ENCODE measurements at regions not wholly inside any gene's neighbourhood (a gene's known extent, or its start where the extent isn't known, plus 50 kb on each side); places are given as distances from the start of the nearest gene placed in this dataset.

DNA sequence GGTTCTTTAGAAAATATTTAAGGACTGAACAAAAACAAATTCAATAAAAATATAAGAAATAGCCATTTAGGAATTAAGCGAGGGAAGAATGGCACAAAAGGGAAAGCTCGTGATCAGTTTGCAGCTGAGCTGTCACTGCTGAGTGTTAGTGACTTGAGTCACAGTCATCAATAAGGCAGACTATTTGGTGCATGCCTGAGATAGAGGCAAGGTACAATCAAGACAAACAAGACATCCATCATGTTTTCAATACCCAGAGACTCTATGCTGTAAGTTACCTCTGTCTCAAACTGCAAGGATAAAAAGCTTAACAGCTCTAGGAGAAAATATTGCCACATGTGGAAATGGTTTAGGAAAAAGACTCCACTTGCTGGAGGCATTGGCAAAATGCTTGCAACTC is 426.4 kb upstream of the TYRP1 start:
- no peak for DNase-seq (ENCODE audit: low spot score)
- no peak overlapping the region for H3K4me2 ChIP-seq
- H3K27me3 ChIP-seq = no peaks in the 10 kb centered on the region
- H3K4me3 ChIP-seq = no peak overlapping the region
- no peaks in the 10 kb centered on the region for H3K9me3 ChIP-seq (ENCODE audit: low read depth)
- no peaks in the 10 kb centered on the region for H3K79me2 ChIP-seq
- H2AFZ ChIP-seq = no peak overlapping the region
- no peak for TF ChIP-seq EZH2phosphoT487 (IDR thresholded peaks at IDR 0.05; ENCODE audit: low read depth, severe bottlenecking, unreplicated experiment)
- no peak for TF ChIP-seq EZH2 (IDR thresholded peaks at IDR 0.05; ENCODE audit: borderline replicate concordance)
- no peak for TF ChIP-seq CTCF (IDR thresholded peaks at IDR 0.05; ENCODE audit: poor library complexity)
- H3K27ac ChIP-seq = no peak overlapping the region
- no peaks in the 10 kb centered on the region for H3K4me1 ChIP-seq (ENCODE audit: insufficient read depth)
- H3K9me2 ChIP-seq (replicated peaks; ENCODE audit: insufficient read depth) = peaks cover under 1% of the 10 kb centered on the region
- no peaks in the 10 kb centered on the region for H4K20me1 ChIP-seq (ENCODE audit: insufficient read depth, poor library complexity, severe bottlenecking)
- 75% methylated on average over 2 of the region's 2 CpGs for WGBS (ENCODE audit: low lambda C conversion rate, missing lambda C conversion rate)
- no peaks in the 10 kb centered on the region for H3K36me3 ChIP-seq (replicated peaks; ENCODE audit: insufficient read depth, low read depth)

DNA sequence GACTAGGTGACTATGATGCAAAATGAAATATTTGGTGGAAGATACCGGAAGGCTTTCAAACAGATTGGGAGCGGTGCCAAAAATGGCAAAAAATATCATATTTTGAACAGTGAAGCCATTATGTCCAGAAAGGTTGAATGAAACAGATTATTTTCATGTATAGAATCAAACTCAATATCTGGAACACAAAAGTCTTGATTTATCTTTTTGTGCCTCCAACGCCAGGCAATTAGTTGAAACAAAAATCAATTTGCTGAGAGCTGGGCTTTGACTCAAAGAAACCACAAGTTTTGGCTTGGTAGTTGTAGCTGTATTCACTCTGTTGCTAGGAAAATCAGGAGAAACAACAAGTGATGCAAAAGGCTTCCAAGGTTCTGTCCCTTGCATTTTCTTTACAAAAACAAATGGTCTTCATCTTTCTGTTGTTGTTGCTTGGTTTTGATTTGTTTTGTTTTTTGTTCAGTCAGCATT is 421.7 kb upstream of the TYRP1 start:
- no peaks in the 10 kb centered on the region for H3K9me3 ChIP-seq (ENCODE audit: low read depth)
- no peak overlapping the region for H3K4me3 ChIP-seq
- H3K79me2 ChIP-seq = no peaks in the 10 kb centered on the region
- no peaks in the 10 kb centered on the region for H3K36me3 ChIP-seq (replicated peaks; ENCODE audit: insufficient read depth, low read depth)
- no peaks in the 10 kb centered on the region for H4K20me1 ChIP-seq (ENCODE audit: insufficient read depth, poor library complexity, severe bottlenecking)
- H3K4me1 ChIP-seq (ENCODE audit: insufficient read depth) = no peaks in the 10 kb centered on the region
- H3K4me2 ChIP-seq = no peak overlapping the region
- WGBS (ENCODE audit: low lambda C conversion rate, missing lambda C conversion rate) = 94% methylated on average over 3 of the region's 3 CpGs
- H3K9me2 ChIP-seq (replicated peaks; ENCODE audit: insufficient read depth) = no peaks in the 10 kb centered on the region
- no peaks in the 10 kb centered on the region for H3K27me3 ChIP-seq
- TF ChIP-seq CTCF (IDR thresholded peaks at IDR 0.05; ENCODE audit: poor library complexity) (no peak), EZH2 (IDR thresholded peaks at IDR 0.05; ENCODE audit: borderline replicate concordance) (no peak), EZH2phosphoT487 (IDR thresholded peaks at IDR 0.05; ENCODE audit: low read depth, severe bottlenecking, unreplicated experiment) (no peak)
- no peak for DNase-seq (ENCODE audit: low spot score)
- H3K27ac ChIP-seq = no peak overlapping the region
- no peak overlapping the region for H2AFZ ChIP-seq

GRCh38 chr9:12272471-12273120 is 420.6 kb upstream of the TYRP1 start:
- Histone ChIP-seq H3K36me3 (replicated peaks; ENCODE audit: insufficient read depth, low read depth) (no peaks in the 10 kb centered on the region), H3K27me3 (no peaks in the 10 kb centered on the region), H3K79me2 (no peaks in the 10 kb centered on the region), H2AFZ (no peak overlapping the region), H3K9me3 (ENCODE audit: low read depth) (no peaks in the 10 kb centered on the region), H3K9me2 (replicated peaks; ENCODE audit: insufficient read depth) (no peaks in the 10 kb centered on the region), H3K4me2 (peak overlapping the region; percentile 41), H3K4me3 (no peak overlapping the region), H4K20me1 (ENCODE audit: insufficient read depth, poor library complexity, severe bottlenecking) (no peaks in the 10 kb centered on the region), H3K27ac (peak overlapping the region; percentile 13), H3K4me1 (ENCODE audit: insufficient read depth) (no peaks in the 10 kb centered on the region)
- 67% methylated on average over 2 of the region's 2 CpGs for WGBS (ENCODE audit: low lambda C conversion rate, missing lambda C conversion rate)
- DNase-seq (ENCODE audit: low spot score) = peak; percentile 19
- no peak for TF ChIP-seq CTCF (IDR thresholded peaks at IDR 0.05; ENCODE audit: poor library complexity)
- TF ChIP-seq EZH2 (IDR thresholded peaks at IDR 0.05; ENCODE audit: borderline replicate concordance) = no peak
- no peak for TF ChIP-seq EZH2phosphoT487 (IDR thresholded peaks at IDR 0.05; ENCODE audit: low read depth, severe bottlenecking, unreplicated experiment)

Data from hepatocyte (in vitro differentiated cells).